GM12878 (cell line): ENCODE measurements at regions not wholly inside any gene's neighbourhood (a gene's known extent, or its start where the extent isn't known, plus 50 kb on each side); places are given as distances from the start of the nearest gene placed in this dataset.

ENCODE experiments used
- ATAC-seq: fragments of 200-7000 bp; cut with Tn5 transposase; 3 replicates; pipeline ENCODE4 v1.9.1; 2020; ENCODE audit warnings: mild to moderate bottlenecking, moderate library complexity
- BruUV-seq: library from RNA; stranded (reverse); fragments of 400-500 nt; replicated peaks from 2 replicates; lab custom pipeline; 2021; lab: Mats Ljungman, UMichigan
- CTCF ChIA-PET: fragments of 300-600 bp; sonication (Branson Sonifier 250); formaldehyde crosslinking; extraction: SDS; loops from one replicate; lab custom pipeline; 2021; ENCODE audit warnings: inconsistent platforms; lab: Yijun Ruan, JAX
- POLR2A ChIA-PET: fragments of 350-600 bp; formaldehyde crosslinking; extraction: SDS; loops from one replicate; lab custom pipeline; 2021; ENCODE audit warnings: inconsistent platforms; lab: Charles Lee
- RAD21 ChIA-PET: fragments of 300-600 bp; sonication (Branson Sonifier 250); formaldehyde crosslinking; loops from one replicate; lab custom pipeline; 2023; ENCODE audit warnings: antibody characterized with exemption; ENCODE audit not compliant: unreplicated experiment; lab: Charles Lee
- SMC1A ChIA-PET: fragments of 300-600 bp; sonication (Branson Sonifier 250); formaldehyde crosslinking; loops from one replicate; lab custom pipeline; 2023; ENCODE audit not compliant: unreplicated experiment, uncharacterized antibody; lab: Charles Lee
- DNase-seq: peaks from one replicate; pipeline ENCODE4 v3.0.0-alpha.2; 2011; ENCODE audit warnings: low read depth, low spot score
- FAIRE-seq: peaks from 3 replicates; lab custom pipeline; 2011; peaks lifted over from hg19 to GRCh38; lab: Jason Lieb, UNC
- H2AFZ ChIP-seq: 2 replicates; pipeline ENCODE4 v1.6.0; 2011; ENCODE audit warnings: low read depth, low read length, control low read depth; ENCODE audit not compliant: control insufficient read depth
- H3K27ac ChIP-seq: 2 replicates; pipeline ENCODE4 v1.5.1; 2011; ENCODE audit warnings: control low read depth; ENCODE audit not compliant: control insufficient read depth, insufficient read depth
- H3K27me3 ChIP-seq, 2 experiments: replicated peaks in 1 of 2; 2 replicates each; pipeline versions ENCODE4 v1.6.0 to v1.6.1; 2011; ENCODE audit warnings: low read length in 1 of 2; ENCODE audit not compliant: control insufficient read depth in 2 of 2, insufficient read depth in 2 of 2
- H3K36me3 ChIP-seq, 2 experiments: 2 replicates each; pipeline ENCODE4 v1.5.1; 2011; ENCODE audit warnings: low read length in 1 of 2; ENCODE audit not compliant: control insufficient read depth in 2 of 2, insufficient read depth in 2 of 2
- H3K4me1 ChIP-seq: 2 replicates; pipeline ENCODE4 v1.6.1; 2011; ENCODE audit warnings: mild to moderate bottlenecking, low read length, moderate library complexity, mixed read lengths; ENCODE audit not compliant: control insufficient read depth, insufficient read depth
- H3K4me2 ChIP-seq: 2 replicates; pipeline ENCODE4 v1.6.0; 2011; ENCODE audit warnings: control low read depth; ENCODE audit not compliant: control insufficient read depth, insufficient read depth
- H3K4me3 ChIP-seq: fragments of 200-600 bp; sonication (generic); 2 replicates; pipeline ENCODE4 v1.5.1; 2016
- H3K79me2 ChIP-seq: 2 replicates; pipeline ENCODE4 v1.6.0; 2011; ENCODE audit warnings: low read length; ENCODE audit not compliant: control insufficient read depth, insufficient read depth
- H3K9ac ChIP-seq: 2 replicates; pipeline ENCODE4 v1.8.0; 2011; ENCODE audit warnings: low read length, control low read depth, mixed read lengths; ENCODE audit not compliant: control insufficient read depth, insufficient read depth
- H3K9me3 ChIP-seq: replicated peaks from 3 replicates; pipeline ENCODE4 v1.5.1; 2011; ENCODE audit warnings: mild to moderate bottlenecking, low read length; ENCODE audit not compliant: control insufficient read depth, insufficient read depth
- H4K20me1 ChIP-seq: 2 replicates; pipeline ENCODE4 v1.6.0; 2011; ENCODE audit not compliant: control insufficient read depth, insufficient read depth
- ESRRA ChIP-seq: IDR thresholded peaks from 2 replicates; pipeline ENCODE4 v1.6.1; 2012; ENCODE audit warnings: mild to moderate bottlenecking, low read length, improper control_type of control experiment
- IKZF2 ChIP-seq, 2 experiments: fragments of 450-650 bp; IDR thresholded peaks; 2 replicates each; pipeline ENCODE4 v1.6.1; 2017; ENCODE audit warnings: mild to moderate bottlenecking in 2 of 2, moderate library complexity in 2 of 2
- IRF4 ChIP-seq: IDR thresholded peaks from 2 replicates; pipeline ENCODE4 v1.6.1; 2011; ENCODE audit warnings: low read depth, low read length
- KAT2A ChIP-seq: conservative IDR thresholded peaks from 2 replicates; pipeline ENCODE4 v1.6.1; 2011; ENCODE audit warnings: low read depth, low read length; ENCODE audit not compliant: control insufficient read depth
- MTA2 ChIP-seq: fragments of 450-650 bp; IDR thresholded peaks from 2 replicates; pipeline ENCODE4 v1.6.1; 2016; ENCODE audit warnings: low read depth, mild to moderate bottlenecking, moderate library complexity
- PBX3 ChIP-seq: IDR thresholded peaks from 2 replicates; pipeline ENCODE4 v1.6.1; 2011; ENCODE audit warnings: mild to moderate bottlenecking, low read depth, low read length, moderate library complexity; ENCODE audit not compliant: insufficient replicate concordance
- TCF12 ChIP-seq: IDR thresholded peaks from 2 replicates; pipeline ENCODE4 v1.6.1; 2011; ENCODE audit warnings: low read depth, mild to moderate bottlenecking, low read length
- ZNF217 ChIP-seq: fragments of 450-650 bp; IDR thresholded peaks from 2 replicates; pipeline ENCODE4 v1.6.1; 2017; ENCODE audit warnings: antibody characterized with exemption, mild to moderate bottlenecking
- ZNF592 ChIP-seq: fragments of 450-650 bp; IDR thresholded peaks from 2 replicates; pipeline ENCODE4 v1.6.1; 2017; ENCODE audit warnings: mild to moderate bottlenecking, moderate library complexity
- WGBS: methylation state at CpG from one replicate; pipeline ENCODE4 v1.1.6; 2016; ENCODE audit warnings: low lambda C conversion rate; ENCODE audit not compliant: insufficient replicate concordance, insufficient coverage; ENCODE audit errors: missing lambda C conversion rate; 5-methylcytosine and 5-hydroxymethylcytosine counted together
- in situ Hi-C: fragments of 300-500 bp; cut with MboI; formaldehyde crosslinking; loops from 9 replicates; pipeline ENCODE4 v1.14.3; 2018; ENCODE audit warnings: mixed read lengths
- intact Hi-C: fragments of 100-400 bp; cut with micrococcal nuclease; formaldehyde crosslinking; loops from one replicate; pipeline ENCODE4 v1.14.2; 2022; ENCODE audit not compliant: unreplicated experiment

- no peak for TF ChIP-seq PBX3
These were observed 751.8 kb downstream of the FGF9 start (continued) for GRCh38 chr13:22422712-22423111.

- 0% methylated on average over 1 of the region's 1 CpG for WGBS
- BruUV-seq = no TSS peak
- in situ Hi-C loops (no loop called here), intact Hi-C loops (no loop called here)
- H3K9me3 ChIP-seq = no peaks in the 10 kb centered on the region
- no peak overlapping the region for H3K9ac ChIP-seq
- ChIA-PET SMC1A (no interaction called here), RAD21 (no interaction called here), CTCF (no interaction called here), POLR2A (no interaction called here)
- no peak overlapping the region for H3K4me2 ChIP-seq
- H3K27me3 ChIP-seq = no peaks in the 10 kb centered on the region
- ATAC-seq (no peak), FAIRE-seq (no peak), DNase-seq (no peak)
- no peaks in the 10 kb centered on the region for H3K79me2 ChIP-seq
- no peak for TF ChIP-seq IRF4
- no peak for TF ChIP-seq ZNF217
- TF ChIP-seq ESRRA = no peak
- H3K27ac ChIP-seq = no peak overlapping the region
- no peaks in the 10 kb centered on the region for H3K36me3 ChIP-seq
- H3K4me3 ChIP-seq = no peak overlapping the region
- H4K20me1 ChIP-seq = no peaks in the 10 kb centered on the region
- H2AFZ ChIP-seq = no peak overlapping the region
- H3K4me1 ChIP-seq = no peaks in the 10 kb centered on the region
These were observed 752.4 kb downstream of the FGF9 start for GRCh38 chr13:22423261-22423660.

GRCh38 chr13:22425087-22425486 lies 754.2 kb downstream of the FGF9 start:
- Histone ChIP-seq H3K79me2 (no peaks in the 10 kb centered on the region), H2AFZ (no peak overlapping the region), H3K27me3 (no peaks in the 10 kb centered on the region), H3K4me3 (no peak overlapping the region), H3K9me3 (no peaks in the 10 kb centered on the region), H4K20me1 (no peaks in the 10 kb centered on the region), H3K9ac (no peak overlapping the region), H3K4me2 (no peak overlapping the region), H3K27ac (no peak overlapping the region), H3K36me3 (no peaks in the 10 kb centered on the region), H3K4me1 (no peaks in the 10 kb centered on the region)
- FAIRE-seq (no peak), ATAC-seq (no peak), DNase-seq (no peak)
- intact Hi-C loops (no loop called here), in situ Hi-C loops (no loop called here)
- ChIA-PET SMC1A (no interaction called here), RAD21 (no interaction called here), CTCF (no interaction called here), POLR2A (no interaction called here)
- WGBS = 16% methylated on average over 4 of the region's 4 CpGs
- BruUV-seq = no TSS peak
- TF ChIP-seq KAT2A (no peak), IKZF2 (IDR thresholded peaks at IDR 0.05) (no peak), ZNF592 (no peak), IRF4 (no peak), MTA2 (no peak), TCF12 (no peak)
